ENCODE measurements at regions not wholly inside any gene's neighbourhood (a gene's known extent, or its start where the extent isn't known, plus 50 kb on each side); places are given as distances from the start of the nearest gene placed in this dataset.

DNA sequence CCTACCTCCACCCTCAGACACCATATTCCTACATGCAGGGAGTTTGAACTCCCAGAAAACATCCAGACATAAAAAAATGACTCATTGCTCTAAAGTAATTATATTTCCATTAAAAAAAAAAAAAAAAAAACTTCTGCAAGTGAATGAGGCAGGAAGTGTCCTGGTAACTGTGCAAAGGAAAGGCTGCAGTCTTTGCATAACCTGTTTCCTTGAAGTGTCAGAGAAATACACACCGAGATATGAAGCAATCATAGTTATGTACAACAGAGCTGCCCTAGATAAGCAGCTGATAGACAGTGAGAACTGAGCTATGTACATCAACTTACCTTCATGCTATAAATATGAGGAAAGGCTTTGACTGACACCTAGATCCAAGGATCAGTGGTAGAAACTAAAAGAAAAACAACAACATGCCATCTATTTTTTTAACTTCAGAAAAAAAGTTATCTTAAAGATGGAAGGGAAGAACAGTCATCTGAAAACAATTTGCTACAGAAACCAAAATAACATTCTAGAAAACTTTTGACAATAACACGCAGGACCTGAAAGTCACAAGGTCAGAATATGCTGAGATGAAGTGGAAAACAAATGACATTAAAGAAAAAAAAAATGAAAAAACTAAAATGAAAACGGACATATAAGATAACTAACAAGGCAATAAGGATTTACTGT lies 263.2 kb downstream of the SEC23A start:
- no peak for DNase-seq

DNA sequence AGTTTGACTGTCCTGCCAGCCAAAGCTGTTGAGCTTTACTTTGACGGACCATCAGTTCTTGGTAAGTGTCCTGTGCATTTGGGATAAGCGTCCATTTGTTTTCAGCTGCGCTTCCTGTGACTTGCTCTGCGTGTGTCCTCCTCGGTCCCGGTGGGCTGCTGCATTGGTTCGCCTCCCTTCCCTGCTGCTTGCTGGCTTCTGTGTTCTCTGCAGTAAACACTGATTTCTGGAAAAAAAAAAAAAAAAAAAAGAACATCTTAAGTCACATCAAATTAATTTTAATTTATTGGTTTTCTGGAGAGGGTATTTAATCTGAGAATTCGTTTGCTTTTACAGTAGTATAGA lies 264.1 kb downstream of the SEC23A start:
- no peak for DNase-seq

DNA sequence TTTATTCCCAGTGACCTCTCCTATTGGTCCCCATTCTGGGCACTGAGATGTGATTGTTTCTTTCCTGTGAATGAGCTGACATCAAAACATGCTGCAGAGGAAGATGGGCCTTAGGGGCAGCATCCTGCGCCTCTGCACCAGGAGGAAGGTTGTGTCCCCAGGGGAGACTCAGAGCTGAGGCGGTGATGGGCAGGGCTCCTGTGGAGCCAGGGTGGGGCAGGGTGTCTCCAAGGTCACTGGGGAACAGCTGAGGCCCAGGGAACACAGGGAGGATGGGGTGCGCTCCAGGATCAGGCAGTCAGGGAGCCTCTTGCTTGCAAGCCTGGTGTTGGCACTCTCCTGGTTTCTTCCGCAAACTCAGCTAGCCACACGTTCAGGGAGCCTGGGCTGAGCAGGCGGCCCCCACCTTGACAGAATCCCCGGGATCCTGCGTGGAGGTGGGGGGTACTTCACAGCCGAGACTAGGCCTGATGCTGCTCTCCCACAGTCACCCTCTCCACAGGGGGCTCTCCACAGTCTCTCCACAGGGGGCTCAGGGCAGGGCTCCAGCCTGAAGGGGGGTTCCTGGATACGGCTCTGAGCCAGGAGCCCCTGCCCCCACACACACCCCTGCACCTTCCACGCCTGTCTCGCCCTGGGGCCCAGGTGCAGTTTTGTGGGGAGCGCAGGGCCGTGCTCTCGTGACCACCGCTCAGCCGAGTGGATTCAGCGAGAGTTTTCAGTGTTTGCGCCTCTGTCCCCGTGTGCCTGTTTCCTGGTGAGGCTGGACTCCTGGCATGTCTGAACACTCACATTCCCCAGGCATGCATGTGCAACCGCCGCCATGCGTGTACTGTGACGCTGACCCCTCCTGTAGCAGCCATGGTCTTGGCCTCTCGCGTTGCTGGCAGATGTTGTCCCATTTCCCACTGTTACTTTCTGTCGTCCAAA lies 264.7 kb downstream of the SEC23A start:
- DNase-seq = no peak

DNA sequence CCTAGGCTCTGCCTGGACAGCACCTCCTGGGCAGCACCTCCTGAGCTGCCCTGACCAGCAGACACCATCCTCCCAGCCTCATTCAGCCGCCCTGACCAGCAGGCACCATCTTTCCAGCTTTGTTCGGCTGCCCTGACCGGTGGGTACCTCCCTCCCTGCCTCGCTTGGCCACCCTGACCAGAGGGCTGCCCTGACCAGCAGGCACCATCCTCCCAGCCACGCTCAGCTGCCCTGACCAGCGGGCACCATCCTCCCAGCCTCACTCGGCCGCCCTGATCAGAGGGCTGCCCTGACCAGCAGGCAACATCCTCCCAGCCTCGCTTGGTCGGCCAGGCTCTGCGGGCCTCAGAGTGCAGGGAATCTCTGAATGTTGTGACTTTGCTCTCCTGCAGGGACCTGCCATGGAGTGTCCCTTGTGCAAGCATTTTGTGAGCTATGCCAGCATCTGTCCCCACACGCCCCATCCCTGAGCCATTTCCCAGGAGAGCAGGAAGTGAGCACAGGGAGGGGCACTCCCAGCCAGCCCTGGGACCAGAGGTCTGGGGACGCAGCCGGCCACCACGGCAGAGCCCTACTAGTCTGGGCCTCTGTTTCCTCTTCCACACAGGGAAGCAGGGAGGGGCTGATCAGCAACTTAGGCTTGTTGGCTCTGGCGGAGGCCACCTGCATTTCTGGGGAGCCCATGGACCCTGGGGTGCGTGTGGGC lies 265.5 kb downstream of the SEC23A start:
- no peak for DNase-seq

DNA sequence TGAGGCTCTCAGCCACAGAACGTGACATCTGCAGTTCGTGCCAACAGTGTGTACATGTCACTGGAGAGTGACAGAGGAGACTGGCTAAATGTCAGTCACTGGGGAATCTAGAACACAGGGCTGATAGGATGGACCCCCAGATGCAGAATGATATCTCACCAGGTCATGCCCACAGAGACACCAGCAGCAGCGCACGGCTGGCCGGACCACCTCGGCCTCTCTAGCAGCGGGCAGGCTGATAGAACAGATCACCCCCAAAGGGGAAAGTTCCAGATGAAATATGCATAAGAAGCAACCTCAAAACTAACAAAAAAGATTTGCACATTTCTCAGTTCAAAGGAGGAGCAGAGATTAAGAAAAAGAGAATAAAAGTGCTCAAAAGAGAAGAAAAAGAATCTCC lies 266.5 kb downstream of the SEC23A start:
- DNase-seq = no peak

DNA sequence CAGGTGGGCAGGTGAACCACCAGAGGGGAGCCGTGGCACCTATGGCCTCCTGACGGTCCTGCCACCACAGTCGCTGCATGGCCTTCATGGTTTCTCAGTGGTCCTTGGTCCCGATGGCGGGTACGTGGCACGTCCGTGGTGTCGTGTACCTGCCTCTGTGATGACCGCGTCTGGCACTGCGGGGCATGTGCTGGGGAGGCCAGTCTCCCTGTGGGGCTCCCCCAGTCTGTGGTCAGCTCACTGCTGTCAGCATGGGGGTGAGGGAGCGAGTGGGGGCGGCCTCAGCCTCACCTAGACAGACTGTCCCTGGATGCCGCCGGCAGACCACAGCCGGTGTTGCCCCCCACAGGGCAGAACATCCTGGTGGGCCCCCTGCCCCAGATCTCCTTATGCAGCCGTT lies 267.2 kb downstream of the SEC23A start:
- no peak for DNase-seq

DNA sequence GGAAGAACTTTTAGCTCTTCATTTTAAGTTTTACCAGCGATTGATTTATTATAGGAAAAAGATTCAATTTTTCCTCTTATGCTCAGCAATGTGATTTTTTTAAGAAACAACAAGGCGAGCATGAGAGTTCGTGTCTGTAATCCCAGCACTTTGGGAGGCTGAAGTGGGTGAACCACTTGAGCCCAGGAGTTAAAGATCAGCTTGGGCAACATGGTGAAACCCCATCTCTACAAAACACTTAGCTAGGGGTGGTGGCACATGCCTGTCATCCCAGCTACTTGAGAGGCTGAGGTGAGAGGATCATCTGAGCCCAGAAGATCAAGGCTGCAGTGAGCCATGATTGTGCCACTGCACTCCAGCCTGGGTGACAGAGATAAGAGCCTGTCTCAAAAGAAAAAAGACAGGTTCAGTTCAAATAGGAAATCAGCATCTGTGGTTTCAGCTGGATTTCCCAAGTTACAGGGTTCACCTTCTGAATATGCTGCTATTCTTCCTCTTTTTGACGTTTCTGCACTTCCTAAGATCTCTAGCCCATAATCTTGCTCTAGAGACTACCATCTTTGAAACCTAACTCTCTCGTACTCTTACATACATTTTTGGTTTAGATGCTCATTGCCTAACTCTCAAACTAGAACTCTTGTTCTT lies 274.7 kb downstream of the SEC23A start:
- DNase-seq = no peak

DNA sequence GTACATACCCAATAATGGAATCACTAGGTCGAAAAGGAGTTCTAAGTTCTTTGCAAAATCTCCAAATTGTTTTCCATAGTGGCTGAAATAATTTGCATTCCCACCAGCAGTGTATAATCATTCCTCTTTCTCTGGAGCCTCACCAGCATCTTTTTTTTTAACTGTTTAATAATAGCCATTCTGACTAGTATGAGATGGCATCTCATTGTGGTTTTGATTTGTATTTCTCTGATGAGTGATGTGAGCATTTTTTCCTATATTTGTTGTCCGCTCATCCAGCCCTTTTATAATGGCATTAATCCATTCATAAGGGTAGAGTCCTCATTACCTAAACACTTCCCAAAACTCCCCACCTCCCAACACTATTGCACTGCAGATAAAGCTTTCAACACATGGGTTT lies 278.3 kb downstream of the SEC23A start:
- DNase-seq = no peak

DNA sequence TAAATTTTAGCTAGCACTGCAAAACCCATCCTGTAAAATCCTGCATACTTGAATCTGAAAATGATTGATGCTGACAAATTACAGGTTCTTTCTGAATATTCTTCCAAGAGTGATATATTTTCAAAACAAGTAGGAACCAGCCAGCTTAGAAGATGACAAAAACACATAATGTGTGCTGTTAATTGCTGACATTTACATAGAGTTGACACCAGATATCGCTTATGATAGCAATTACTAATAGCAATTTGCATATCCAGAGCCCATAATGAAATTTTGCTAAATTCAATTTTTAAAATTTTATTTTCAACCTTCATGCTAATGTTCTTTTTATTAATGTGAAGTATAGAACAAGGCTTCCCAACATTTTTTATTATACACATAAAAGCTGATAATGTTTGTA lies 284.5 kb downstream of the SEC23A start:
- no peak for DNase-seq

DNA sequence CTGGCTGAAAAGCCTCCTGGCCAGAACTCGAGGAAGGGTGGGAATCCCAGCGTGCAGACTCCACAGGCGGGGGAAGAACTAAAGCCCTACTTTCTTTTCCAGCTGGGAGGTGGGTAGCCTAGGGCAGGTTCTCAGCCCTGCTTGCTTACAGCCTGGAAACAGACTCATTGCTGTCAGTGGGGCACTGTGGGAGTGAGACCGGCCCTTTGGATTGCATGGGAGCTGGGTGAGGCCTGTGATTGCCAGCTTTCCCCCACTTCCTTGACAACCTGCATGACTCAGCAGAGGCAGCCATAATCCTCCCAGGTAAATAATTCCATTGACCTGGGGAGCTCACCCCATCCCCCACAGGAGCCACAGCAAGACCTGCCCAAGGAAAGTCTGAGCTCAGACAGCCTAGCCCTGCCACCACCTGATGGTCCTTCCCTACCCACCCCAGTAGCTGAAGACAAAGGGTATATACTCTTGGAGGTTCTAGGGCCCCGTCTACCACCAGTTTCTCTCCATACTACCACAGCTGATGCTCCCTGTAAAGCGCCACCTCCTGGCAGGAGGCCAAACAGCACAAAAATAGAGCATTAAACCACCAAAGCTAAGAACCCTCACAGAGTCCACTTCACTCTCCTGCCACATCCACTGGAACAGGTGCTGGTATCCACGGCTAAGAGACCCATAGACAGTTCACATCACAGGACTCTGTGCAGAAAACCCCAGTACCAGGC lies 294.1 kb downstream of the SEC23A start:
- DNase-seq = no peak

DNA sequence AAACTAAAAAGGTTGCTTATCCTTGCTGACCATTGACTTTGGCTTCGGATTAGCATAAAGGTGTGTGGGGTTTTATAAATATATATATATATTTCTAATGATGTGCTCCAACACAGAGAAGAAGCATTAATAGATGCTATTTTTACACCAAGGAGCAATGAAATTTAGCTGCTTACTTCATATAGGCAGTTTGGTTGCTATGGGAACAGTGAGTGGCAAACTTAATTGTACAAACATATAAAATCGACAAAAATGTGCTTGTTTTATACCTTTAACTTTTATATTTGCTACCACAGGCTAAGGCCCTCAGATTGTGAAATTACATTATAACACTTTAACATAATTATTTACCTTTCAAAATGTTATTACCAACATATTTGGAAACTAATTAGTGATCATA lies 303.4 kb downstream of the SEC23A start:
- no peak for DNase-seq

DNA sequence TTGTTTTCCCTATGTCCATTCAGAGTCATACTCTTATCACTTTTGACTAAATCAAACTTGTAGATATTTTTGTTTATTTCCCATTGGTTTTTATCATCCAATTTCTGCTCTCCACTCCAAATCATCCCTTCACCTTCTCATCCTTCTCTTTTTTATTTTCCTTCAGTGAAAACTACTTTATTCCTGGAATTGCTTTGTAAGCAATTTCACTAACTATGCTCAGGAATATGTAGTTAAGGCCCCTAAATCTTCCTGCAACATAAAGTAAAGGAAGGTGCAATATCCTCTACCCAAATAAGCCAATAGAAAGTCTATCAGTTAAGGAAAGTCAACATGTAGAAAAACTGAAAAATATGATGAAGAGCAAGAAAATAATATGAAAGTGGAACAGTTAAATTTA lies 308.4 kb downstream of the SEC23A start:
- no peak for DNase-seq

DNA sequence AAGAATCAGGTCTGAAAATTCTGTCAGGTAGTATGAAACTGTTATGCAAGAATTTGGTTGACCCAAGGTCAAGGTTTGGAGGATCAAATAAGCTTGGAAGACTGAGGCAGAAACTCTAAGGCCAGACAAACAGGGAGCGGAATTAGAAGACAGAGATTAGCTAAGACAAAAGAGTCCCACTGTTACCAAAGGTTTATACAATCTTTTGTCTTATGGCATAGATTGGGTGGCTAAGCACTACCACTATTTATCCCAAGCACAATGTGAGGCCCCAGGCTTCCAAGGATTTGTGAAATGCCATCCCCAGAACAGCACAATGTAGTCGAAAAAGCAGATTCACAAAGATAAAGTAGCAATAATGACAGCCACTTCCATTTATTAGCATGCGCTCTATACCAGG lies 311.2 kb downstream of the SEC23A start:
- DNase-seq = no peak

DNA sequence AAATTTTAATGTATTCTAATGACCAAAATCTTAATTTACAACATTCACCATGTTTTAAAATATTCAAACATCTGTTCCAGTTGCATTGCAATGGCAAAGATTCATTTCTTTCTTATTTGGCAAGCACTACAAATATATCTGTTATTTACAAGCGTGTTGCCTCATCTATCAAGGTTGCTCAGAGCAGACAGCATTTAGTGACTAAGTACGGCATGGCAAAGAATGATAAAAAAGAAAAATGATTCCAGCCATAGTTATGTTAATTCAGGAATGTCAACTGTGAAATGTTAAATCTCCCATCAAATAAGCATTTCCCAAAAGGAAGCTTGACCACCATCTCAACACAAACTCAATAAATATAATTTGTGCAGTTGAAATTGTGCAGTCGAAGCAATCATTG lies 312.1 kb downstream of the SEC23A start:
- DNase-seq = no peak

DNA sequence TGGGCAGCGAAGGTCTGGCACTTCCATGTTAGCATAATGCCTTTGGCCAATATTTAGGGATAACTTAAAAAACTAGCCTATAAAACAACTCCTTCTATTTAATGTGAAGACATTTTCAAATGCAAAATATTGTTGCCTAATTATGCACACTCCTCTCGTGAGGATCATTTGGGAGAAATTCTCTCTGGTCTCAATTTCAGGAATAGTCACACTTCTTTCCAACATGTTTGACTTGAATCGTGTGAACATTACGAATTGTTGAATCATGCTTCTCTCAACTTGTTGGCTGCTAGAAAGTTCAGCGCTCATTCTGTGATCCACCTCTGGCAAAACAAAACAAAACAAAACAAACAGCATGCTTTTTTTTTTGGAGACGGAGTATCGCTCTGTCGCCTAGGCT lies 313.2 kb downstream of the SEC23A start:
- no peak for DNase-seq

DNA sequence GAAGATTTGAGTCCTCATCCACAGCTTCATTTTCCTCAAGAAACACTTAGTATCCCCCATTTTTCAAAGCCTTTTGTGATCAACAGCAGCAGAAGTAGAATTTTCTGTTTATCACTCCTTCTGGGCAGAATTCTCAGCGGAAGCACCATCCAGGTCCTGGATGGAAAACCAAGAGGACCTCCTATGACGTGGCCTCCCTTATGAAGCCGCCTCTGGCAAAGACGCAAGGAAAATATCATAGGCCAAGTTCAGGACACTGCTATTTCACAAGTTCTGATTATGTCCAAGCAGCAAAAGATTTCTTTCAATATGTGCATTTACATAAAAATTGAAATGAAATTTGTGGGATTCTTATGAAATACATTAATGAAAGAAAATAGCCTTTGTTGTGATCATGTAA lies 315.0 kb downstream of the SEC23A start:
- no peak for DNase-seq

DNA sequence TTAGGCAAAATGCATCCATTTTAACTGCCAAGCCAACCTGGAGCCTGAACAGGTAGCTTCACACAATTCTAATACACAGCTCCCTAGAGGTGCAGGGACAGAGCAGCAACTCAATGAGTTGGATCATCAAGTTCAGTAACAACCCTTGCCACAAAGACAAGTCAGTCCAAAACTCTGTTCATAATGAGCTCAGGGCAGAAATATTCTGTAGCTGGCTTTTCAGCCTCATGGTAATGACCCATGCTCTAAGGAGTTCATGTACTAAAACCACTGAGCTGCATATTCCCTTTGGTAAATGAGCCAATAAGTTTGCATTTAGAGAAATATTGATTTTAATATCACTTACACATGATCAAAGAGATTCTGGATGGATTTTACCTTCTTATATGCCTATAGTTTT lies 316.1 kb downstream of the SEC23A start:
- DNase-seq = no peak

DNA sequence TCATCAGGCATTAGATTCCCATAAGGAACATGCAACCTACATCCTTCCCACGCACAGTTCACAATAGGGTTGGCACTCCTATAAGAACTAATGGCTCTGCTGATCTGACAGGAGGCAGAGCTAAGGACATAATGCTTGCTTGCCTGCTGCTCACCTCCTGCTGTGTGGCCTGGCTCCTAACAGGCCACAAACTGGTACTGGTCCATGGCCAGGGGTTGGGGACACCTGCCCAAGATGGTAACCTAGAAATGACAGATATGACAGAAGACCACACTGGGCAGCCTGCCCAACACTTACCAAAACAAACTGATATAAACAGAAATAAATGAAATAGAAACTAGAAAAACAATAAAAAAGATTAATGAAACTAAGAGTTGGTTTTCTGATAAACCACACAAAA lies 325.6 kb downstream of the SEC23A start:
- no peak for DNase-seq

DNA sequence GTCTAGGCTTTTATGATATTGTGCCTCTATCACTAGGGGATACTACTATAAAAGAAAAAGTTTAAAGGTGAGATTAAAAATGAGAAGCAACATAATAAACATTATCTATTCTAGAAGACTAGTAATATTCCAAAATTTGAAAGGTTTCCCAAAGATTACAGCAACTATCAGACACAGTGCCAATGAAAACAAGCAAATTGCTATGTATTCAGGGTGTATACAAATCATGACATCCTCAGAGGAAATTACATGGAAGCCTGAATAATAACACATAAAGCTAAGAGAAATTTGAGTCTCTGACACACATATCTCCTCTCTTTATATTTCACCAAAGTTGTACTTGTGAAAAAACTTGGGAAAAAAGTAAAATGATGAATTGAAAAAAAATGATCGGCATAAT lies 327.0 kb downstream of the SEC23A start:
- no peak for DNase-seq

DNA sequence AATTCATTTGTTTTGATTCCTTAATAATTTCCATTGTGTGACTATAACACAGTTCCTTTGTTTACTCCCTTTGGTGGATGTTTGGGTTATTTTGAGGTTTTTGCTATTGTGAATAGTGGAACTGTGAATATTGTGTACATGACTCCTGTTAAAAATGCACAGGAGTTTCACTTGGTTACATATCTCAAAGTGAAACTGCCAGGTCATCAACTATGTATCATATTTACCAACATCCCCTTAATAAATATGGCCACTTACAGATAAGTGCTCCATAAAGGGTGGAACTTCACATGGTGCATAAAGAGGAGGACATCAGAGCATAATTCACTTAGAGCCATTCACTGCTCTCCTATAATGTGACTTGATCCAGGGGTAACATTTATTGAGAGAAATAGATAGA lies 328.9 kb downstream of the SEC23A start:
- DNase-seq = no peak

DNA sequence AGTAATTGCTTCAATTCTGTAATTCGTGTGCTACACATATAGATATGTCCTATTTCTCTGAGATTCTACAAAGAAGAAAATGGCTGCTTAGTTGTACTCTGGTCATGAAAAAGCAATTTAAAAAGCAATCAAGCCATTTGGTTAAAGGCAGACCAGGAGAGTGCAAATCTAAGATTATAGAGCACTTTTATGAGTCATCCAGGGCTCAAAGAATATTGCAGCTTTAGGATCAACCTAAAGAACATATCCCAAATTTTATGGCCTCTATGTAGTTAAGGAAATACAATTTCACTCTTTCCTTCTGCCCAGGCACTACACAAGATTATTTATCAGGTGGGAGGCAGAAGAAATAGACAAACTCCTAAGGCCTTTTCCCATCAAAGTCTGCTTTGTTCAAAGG lies 332.8 kb downstream of the SEC23A start:
- DNase-seq = no peak

DNA sequence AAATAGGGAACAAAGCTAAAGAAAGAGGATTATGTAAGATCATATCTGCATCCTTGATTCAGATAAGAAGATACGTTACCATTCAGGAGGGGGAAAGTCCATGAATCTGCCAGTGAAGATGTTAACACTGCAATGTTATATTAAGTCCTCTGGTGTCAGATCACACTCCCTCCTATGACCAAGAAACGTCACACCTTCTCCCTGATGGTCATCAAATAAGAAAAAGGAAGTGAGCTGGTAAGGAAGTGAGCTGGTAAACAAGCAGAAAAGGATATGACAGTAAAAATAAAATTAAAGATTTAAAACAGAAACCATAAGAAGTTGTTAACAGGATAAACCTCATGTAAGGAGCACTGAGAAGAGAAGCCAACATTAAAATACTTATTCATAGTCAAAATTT lies 340.2 kb downstream of the SEC23A start:
- DNase-seq = no peak

DNA sequence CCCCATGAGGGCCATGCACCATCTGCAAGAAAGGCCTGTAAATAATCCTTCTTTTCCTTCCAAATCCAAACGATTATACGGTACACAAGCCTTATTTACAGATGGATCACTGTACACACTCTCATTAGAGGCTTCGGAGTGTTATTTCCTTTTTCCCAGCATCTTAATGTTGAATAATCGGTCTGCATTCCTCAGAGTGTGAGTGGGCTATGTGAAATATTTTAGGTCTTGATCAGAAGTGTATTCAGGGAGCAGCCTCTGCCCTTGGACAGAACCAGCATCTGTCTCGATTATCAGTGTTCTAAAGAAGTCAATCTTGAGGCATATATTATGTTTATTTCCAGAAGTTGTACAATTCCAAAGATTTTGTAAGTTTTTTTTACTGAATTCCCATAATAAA lies 340.6 kb downstream of the SEC23A start:
- DNase-seq = no peak

Data from CD4-positive, alpha-beta T cell treated with Interleukin-17A for 1 hour (primary cell).